ENCODE measurements at regions not wholly inside any gene's neighbourhood (a gene's known extent, or its start where the extent isn't known, plus 50 kb on each side); places are given as distances from the start of the nearest gene placed in this dataset.

DNA sequence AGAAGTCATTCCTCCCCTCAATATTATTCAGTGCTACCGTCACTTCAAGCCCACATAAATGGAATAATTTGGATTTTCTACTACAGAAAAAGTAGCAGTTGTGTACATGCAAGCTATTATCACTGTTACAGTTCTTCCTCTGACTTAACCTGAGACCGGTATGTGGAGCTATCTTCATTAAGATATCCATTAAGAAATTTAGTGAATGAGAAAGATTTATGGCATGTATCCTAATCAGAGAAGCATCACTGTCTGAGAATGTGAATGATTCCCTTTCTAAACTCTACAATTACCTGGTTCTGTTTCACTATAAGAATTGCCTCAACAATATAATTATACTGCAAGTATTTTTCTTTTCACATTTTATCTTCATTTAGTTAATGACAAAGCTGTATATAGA, 278.7 kb downstream of the KLF5 start:
- no peaks in the 10 kb centered on the region for H3K36me3 Mint-ChIP-seq (ENCODE audit: insufficient read depth in 2 of 2)
- H3K27ac Mint-ChIP-seq: no peak overlapping the region
- H3K27me3 Mint-ChIP-seq (ENCODE audit: low read depth): no peaks in the 10 kb centered on the region
- no peak for ATAC-seq (replicated peaks in 1 of 2)
- DNase-seq: no peak
- no peaks in the 10 kb centered on the region for H3K9me3 Mint-ChIP-seq
- H3K4me3 Mint-ChIP-seq: no peak overlapping the region
- H3K4me1 Mint-ChIP-seq (ENCODE audit: low read depth): peaks cover 14% of the 10 kb centered on the region

GRCh38 chr13:73336773-73337172, 278.0 kb downstream of the KLF5 start:
- Mint-ChIP-seq H3K27ac (no peak overlapping the region), H3K9me3 (peaks cover 2% of the 10 kb centered on the region in 2 donors), H3K36me3 (ENCODE audit: insufficient read depth in 2 of 2) (no peaks in the 10 kb centered on the region), H3K4me1 (ENCODE audit: low read depth) (peaks cover 14% of the 10 kb centered on the region), H3K4me3 (no peak overlapping the region), H3K27me3 (ENCODE audit: low read depth) (no peaks in the 10 kb centered on the region)
- ATAC-seq (replicated peaks in 1 of 2) (no peak), DNase-seq (no peak)

- Mint-ChIP-seq H3K27ac (no peak overlapping the region), H3K9me3 (peaks cover 2% of the 10 kb centered on the region in 2 donors), H3K36me3 (ENCODE audit: insufficient read depth in 2 of 2) (no peaks in the 10 kb centered on the region), H3K4me1 (ENCODE audit: low read depth) (peaks cover 14% of the 10 kb centered on the region), H3K4me3 (no peak overlapping the region), H3K27me3 (ENCODE audit: low read depth) (no peaks in the 10 kb centered on the region)
- no peak for ATAC-seq (replicated peaks in 1 of 2)
- DNase-seq: no peak
These were observed 277.1 kb downstream of the KLF5 start for GRCh38 chr13:73335944-73336343.

DNA sequence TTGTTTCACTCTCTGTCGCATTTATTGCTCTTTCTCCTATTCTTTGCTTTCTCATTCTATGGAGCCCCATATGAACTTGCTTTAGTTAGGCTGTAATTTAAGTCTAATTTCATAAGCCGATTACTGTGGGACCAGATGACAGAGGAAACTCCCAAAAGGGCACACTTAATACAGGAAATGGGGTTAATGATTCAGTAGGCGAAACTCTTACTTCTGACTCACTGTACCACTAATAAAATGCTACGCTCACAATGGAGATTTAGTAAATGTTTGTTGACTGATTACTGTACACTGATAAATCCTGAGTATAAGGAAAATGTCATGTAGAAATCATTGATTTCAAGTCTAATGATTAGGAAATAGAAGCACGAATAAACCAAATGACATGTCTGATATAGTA, 276.4 kb downstream of the KLF5 start:
- DNase-seq (no peak), ATAC-seq (replicated peaks in 1 of 2) (peak; percentile 61 to 65)
- no peaks in the 10 kb centered on the region for H3K27me3 Mint-ChIP-seq (ENCODE audit: low read depth)
- H3K27ac Mint-ChIP-seq: no peak overlapping the region
- H3K9me3 Mint-ChIP-seq: peaks cover 2 to 4% of the 10 kb centered on the region in 2 donors
- H3K36me3 Mint-ChIP-seq (ENCODE audit: insufficient read depth in 2 of 2): peaks cover 0 to 2% of the 10 kb centered on the region in 2 donors
- H3K4me3 Mint-ChIP-seq: peak overlapping the region in 1 of 2 donors; percentile 61
- H3K4me1 Mint-ChIP-seq (ENCODE audit: low read depth): peaks cover 14% of the 10 kb centered on the region

DNA sequence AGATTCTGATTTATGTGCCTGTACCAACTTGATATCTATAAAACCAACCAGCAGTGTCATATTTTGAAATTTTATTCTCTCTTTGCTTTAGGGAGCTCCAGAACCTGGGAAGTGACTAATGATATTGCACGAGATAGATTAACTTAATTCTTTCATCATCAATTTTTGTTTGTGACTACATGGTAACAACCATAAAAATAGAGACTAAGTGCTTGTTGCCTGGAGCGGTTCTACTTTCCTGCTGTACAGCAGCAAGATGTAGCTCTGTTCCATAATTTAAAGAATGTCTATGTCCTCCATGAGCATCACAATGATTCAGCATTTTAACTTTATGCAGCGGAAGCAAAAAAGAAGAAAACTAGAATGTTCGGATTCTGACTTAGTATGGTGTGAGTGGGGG, 275.6 kb downstream of the KLF5 start:
- Mint-ChIP-seq H3K4me3 (no peak overlapping the region), H3K4me1 (ENCODE audit: low read depth) (peaks cover 14% of the 10 kb centered on the region)
- ATAC-seq (replicated peaks in 1 of 2): no peak

DNA sequence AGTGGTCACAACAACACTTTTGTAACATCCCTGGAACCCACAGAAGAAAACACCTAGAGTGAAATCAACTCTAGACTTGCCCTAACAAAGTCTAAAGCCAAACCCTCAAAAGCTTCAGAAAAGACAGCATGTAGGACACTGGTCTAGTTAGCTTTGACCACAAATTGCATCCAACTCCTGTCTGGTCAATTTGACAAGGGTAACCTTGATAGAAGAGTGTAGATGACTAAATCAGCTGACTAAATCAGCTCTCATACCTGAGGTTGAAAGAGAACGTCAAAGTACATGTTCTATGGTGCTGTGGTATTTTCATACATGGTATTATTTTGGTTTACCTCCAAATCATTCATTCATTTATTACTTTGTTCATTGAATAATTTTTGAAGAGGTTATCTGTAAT, 272.8 kb downstream of the KLF5 start:
- ATAC-seq (replicated peaks in 1 of 2): no peak
- H3K4me3 Mint-ChIP-seq: no peak overlapping the region
- H3K27ac Mint-ChIP-seq: no peak overlapping the region
- no peak for DNase-seq
- H3K9me3 Mint-ChIP-seq: peaks cover 4% of the 10 kb centered on the region in 2 donors
- H3K4me1 Mint-ChIP-seq (ENCODE audit: low read depth): peaks cover 14% of the 10 kb centered on the region
- peaks cover 0 to 2% of the 10 kb centered on the region in 2 donors for H3K36me3 Mint-ChIP-seq (ENCODE audit: insufficient read depth in 2 of 2)
- peaks cover 10% of the 10 kb centered on the region for H3K27me3 Mint-ChIP-seq (ENCODE audit: low read depth)

More for the DNA sequence above, 275.6 kb downstream of the KLF5 start:
- peaks cover 2 to 4% of the 10 kb centered on the region in 2 donors for H3K9me3 Mint-ChIP-seq
- no peak overlapping the region for H3K27ac Mint-ChIP-seq
- DNase-seq: no peak
- no peaks in the 10 kb centered on the region for H3K27me3 Mint-ChIP-seq (ENCODE audit: low read depth)
- H3K36me3 Mint-ChIP-seq (ENCODE audit: insufficient read depth in 2 of 2): peaks cover 0 to 2% of the 10 kb centered on the region in 2 donors

- Mint-ChIP-seq H3K4me3 (no peak overlapping the region), H3K4me1 (ENCODE audit: low read depth) (peaks cover 3% of the 10 kb centered on the region), H3K27ac (no peak overlapping the region), H3K27me3 (ENCODE audit: low read depth) (peaks cover 10% of the 10 kb centered on the region), H3K36me3 (ENCODE audit: insufficient read depth in 2 of 2) (peaks cover 0 to 2% of the 10 kb centered on the region in 2 donors), H3K9me3 (peaks cover 4% of the 10 kb centered on the region in 2 donors)
- DNase-seq (no peak), ATAC-seq (replicated peaks in 1 of 2) (no peak)
These were observed 270.6 kb downstream of the KLF5 start for GRCh38 chr13:73329355-73329754.

- ATAC-seq (replicated peaks in 1 of 2) (no peak), DNase-seq (no peak)
- Mint-ChIP-seq H3K27me3 (ENCODE audit: low read depth) (peaks cover 10% of the 10 kb centered on the region), H3K36me3 (ENCODE audit: insufficient read depth in 2 of 2) (peaks cover 0 to 2% of the 10 kb centered on the region in 2 donors), H3K9me3 (peaks cover 4% of the 10 kb centered on the region in 2 donors), H3K4me1 (ENCODE audit: low read depth) (no peaks in the 10 kb centered on the region), H3K27ac (no peak overlapping the region), H3K4me3 (no peak overlapping the region)
These were observed 268.8 kb downstream of the KLF5 start for GRCh38 chr13:73327579-73327978.

- H3K4me1 Mint-ChIP-seq (ENCODE audit: low read depth): no peaks in the 10 kb centered on the region
- H3K27ac Mint-ChIP-seq: no peak overlapping the region
- peaks cover 0 to 2% of the 10 kb centered on the region in 2 donors for H3K36me3 Mint-ChIP-seq (ENCODE audit: insufficient read depth in 2 of 2)
- peaks cover 10% of the 10 kb centered on the region for H3K27me3 Mint-ChIP-seq (ENCODE audit: low read depth)
- H3K9me3 Mint-ChIP-seq: peaks cover 2% of the 10 kb centered on the region in 2 donors
- DNase-seq: no peak
- no peak for ATAC-seq (replicated peaks in 1 of 2)
- no peak overlapping the region for H3K4me3 Mint-ChIP-seq
These were observed 267.1 kb downstream of the KLF5 start for GRCh38 chr13:73325723-73326558.

- Mint-ChIP-seq H3K4me1 (ENCODE audit: low read depth) (no peaks in the 10 kb centered on the region), H3K27me3 (ENCODE audit: low read depth) (peaks cover 10% of the 10 kb centered on the region), H3K36me3 (ENCODE audit: insufficient read depth in 2 of 2) (no peaks in the 10 kb centered on the region), H3K9me3 (peaks cover 0 to 2% of the 10 kb centered on the region in 2 donors), H3K27ac (no peak overlapping the region), H3K4me3 (no peak overlapping the region)
- ATAC-seq (replicated peaks in 1 of 2) (no peak), DNase-seq (no peak)
These were observed 266.3 kb downstream of the KLF5 start for GRCh38 chr13:73324842-73325722.

- Mint-ChIP-seq H3K4me1 (ENCODE audit: low read depth) (no peaks in the 10 kb centered on the region), H3K9me3 (peaks cover 0 to 1% of the 10 kb centered on the region in 2 donors), H3K36me3 (ENCODE audit: insufficient read depth in 2 of 2) (no peaks in the 10 kb centered on the region), H3K27me3 (ENCODE audit: low read depth) (peaks cover 2% of the 10 kb centered on the region), H3K27ac (no peak overlapping the region), H3K4me3 (no peak overlapping the region)
- no peak for ATAC-seq (replicated peaks in 1 of 2)
- DNase-seq: no peak
These were observed 264.8 kb downstream of the KLF5 start for GRCh38 chr13:73323615-73324014.

DNA sequence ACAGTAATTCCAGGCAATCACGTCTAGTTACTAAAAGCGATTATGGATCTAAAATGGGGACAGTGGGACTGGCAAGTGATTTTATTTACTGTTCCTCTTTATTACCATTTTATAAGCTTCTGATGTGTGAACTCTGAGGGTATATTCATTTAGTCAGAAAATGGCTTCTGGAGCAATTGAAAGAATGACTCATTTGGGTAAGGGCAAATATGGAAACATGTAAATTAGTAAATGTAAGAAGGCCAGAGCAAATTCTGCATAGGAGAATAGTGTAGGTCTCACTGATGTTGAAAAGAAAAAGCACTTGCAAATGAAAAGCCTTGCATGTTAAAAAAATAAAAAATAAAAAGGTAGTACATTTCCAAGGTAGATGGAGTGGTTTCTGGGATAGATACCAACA, 262.2 kb downstream of the KLF5 start:
- no peak overlapping the region for H3K4me3 Mint-ChIP-seq
- ATAC-seq (replicated peaks in 1 of 2) (no peak), DNase-seq (no peak)
- H3K36me3 Mint-ChIP-seq (ENCODE audit: insufficient read depth in 2 of 2): no peaks in the 10 kb centered on the region
- H3K27me3 Mint-ChIP-seq (ENCODE audit: low read depth): no peaks in the 10 kb centered on the region
- no peak overlapping the region for H3K27ac Mint-ChIP-seq
- H3K9me3 Mint-ChIP-seq: no peaks in the 10 kb centered on the region
- no peaks in the 10 kb centered on the region for H3K4me1 Mint-ChIP-seq (ENCODE audit: low read depth)

GRCh38 chr13:73317140-73317539, 258.3 kb downstream of the KLF5 start:
- H3K27me3 Mint-ChIP-seq (ENCODE audit: low read depth): no peaks in the 10 kb centered on the region
- ATAC-seq (replicated peaks in 1 of 2) (no peak), DNase-seq (no peak)
- peaks cover 3 to 8% of the 10 kb centered on the region in 2 donors for H3K9me3 Mint-ChIP-seq
- H3K4me3 Mint-ChIP-seq: no peak overlapping the region
- H3K27ac Mint-ChIP-seq: no peak overlapping the region
- peaks cover 4 to 9% of the 10 kb centered on the region in 2 donors for H3K36me3 Mint-ChIP-seq (ENCODE audit: insufficient read depth in 2 of 2)
- H3K4me1 Mint-ChIP-seq (ENCODE audit: low read depth): no peaks in the 10 kb centered on the region
